Stimulated activated CD4-positive, alpha-beta T cell treated with anti-CD3 and anti-CD28 coated beads, Interleukin-2, amount 100 ng/mL, for 24 hours (primary cell): ENCODE measurements at regions not wholly inside any gene's neighbourhood (a gene's known extent, or its start where the extent isn't known, plus 50 kb on each side); places are given as distances from the start of the nearest gene placed in this dataset.

Experiments used
- DNase-seq, 2 donors: peaks; one replicate each; pipeline ENCODE4 v3.0.0-alpha.2; 2020

- no peak for DNase-seq
Measured at GRCh38 chr2:238655974-238656722, 191.7 kb upstream of the TWIST2 start.

GRCh38 chr2:238657132-238658053 is 190.5 kb upstream of the TWIST2 start:
- no peak for DNase-seq

- no peak for DNase-seq
Measured at GRCh38 chr2:238658054-238658407, 189.9 kb upstream of the TWIST2 start.

GRCh38 chr2:238658820-238659219 is 189.1 kb upstream of the TWIST2 start:
- no peak for DNase-seq

- DNase-seq, result no peak
Measured at GRCh38 chr2:238659231-238659630, 188.7 kb upstream of the TWIST2 start.

GRCh38 chr2:238663586-238663985 is 184.3 kb upstream of the TWIST2 start:
- no peak for DNase-seq

GRCh38 chr2:238665919-238666318 is 182.0 kb upstream of the TWIST2 start:
- DNase-seq, result no peak

GRCh38 chr2:238666543-238666942 is 181.3 kb upstream of the TWIST2 start:
- DNase-seq, result no peak

GRCh38 chr2:238667008-238667407 is 180.9 kb upstream of the TWIST2 start:
- no peak for DNase-seq

- no peak for DNase-seq
Measured at GRCh38 chr2:238667639-238668038, 180.2 kb upstream of the TWIST2 start.

GRCh38 chr2:238668426-238668825 is 179.5 kb upstream of the TWIST2 start:
- DNase-seq, result no peak

- DNase-seq, result no peak
Measured at GRCh38 chr2:238669046-238669445, 178.8 kb upstream of the TWIST2 start.

GRCh38 chr2:238669581-238670080 is 178.3 kb upstream of the TWIST2 start:
- no peak for DNase-seq

- peak in 1 of 2 donors; percentile 14 for DNase-seq
Measured at GRCh38 chr2:238670111-238670585, 177.7 kb upstream of the TWIST2 start.

- DNase-seq, result no peak
Measured at GRCh38 chr2:238682536-238682935, 165.3 kb upstream of the TWIST2 start.

GRCh38 chr2:238684362-238685326 is 163.2 kb upstream of the TWIST2 start:
- peak in 1 of 2 donors; percentile 13 for DNase-seq

- DNase-seq, result no peak
Measured at GRCh38 chr2:238685327-238685709, 162.6 kb upstream of the TWIST2 start.

- DNase-seq, result no peak
Measured at GRCh38 chr2:238685713-238686112, 162.2 kb upstream of the TWIST2 start.

- no peak for DNase-seq
Measured at GRCh38 chr2:238686223-238686622, 161.7 kb upstream of the TWIST2 start.

GRCh38 chr2:238688193-238689153 is 159.4 kb upstream of the TWIST2 start:
- DNase-seq, result no peak

- no peak for DNase-seq
Measured at GRCh38 chr2:238689331-238689730, 158.6 kb upstream of the TWIST2 start.
